ENCODE measurements at regions not wholly inside any gene's neighbourhood (a gene's known extent, or its start where the extent isn't known, plus 50 kb on each side); places are given as distances from the start of the nearest gene placed in this dataset.
"Not testable (repeated sequence)": the region's sequence is repeated elsewhere in the genome, so short reads cannot be mapped to it uniquely, and the experiment has no call there.

- Histone ChIP-seq H3K27ac (no peak overlapping the region), H3K4me1 (no peaks in the 10 kb centered on the region), H3K36me3 (no peaks in the 10 kb centered on the region), H3K27me3 (peaks cover 0 to 4% (median 0%) of the 10 kb centered on the region in 9 donors), H3K4me3 (no peak overlapping the region), H3K9me3 (peaks cover 0 to 17% (median 0%) of the 10 kb centered on the region in 12 donors)
- intact Hi-C loops (cut with DNase I): no loop called here
- WGBS, 4 donors: 60 to 70% (median 66%) methylated on average over 9 of the region's 9 CpGs
- no peak for ATAC-seq
- DNase-seq: no peak
- no peak for TF ChIP-seq CTCF (IDR thresholded peaks at IDR 0.05)
- no peak for TF ChIP-seq POLR2A (IDR thresholded peaks at IDR 0.05)
Measured at GRCh38 chr15:96645796-96646195, 315.3 kb downstream of the NR2F2 start.

GRCh38 chr15:96648866-96649265, 318.4 kb downstream of the NR2F2 start:
- no peak overlapping the region for H3K4me3 ChIP-seq
- intact Hi-C loops (cut with DNase I): no loop called here
- H3K36me3 ChIP-seq: no peaks in the 10 kb centered on the region
- no peaks in the 10 kb centered on the region for H3K4me1 ChIP-seq
- peaks cover 0 to under 1% (median 0%) of the 10 kb centered on the region in 12 donors for H3K9me3 ChIP-seq
- TF ChIP-seq CTCF (IDR thresholded peaks at IDR 0.05) (no peak), POLR2A (IDR thresholded peaks at IDR 0.05) (no peak)
- DNase-seq: no peak
- H3K27me3 ChIP-seq: peaks cover 0 to 4% (median 0%) of the 10 kb centered on the region in 9 donors
- 81 to 88% (median 85%) methylated on average over 9 of the region's 9 CpGs for WGBS, 4 donors
- ATAC-seq: no peak
- H3K27ac ChIP-seq: no peak overlapping the region

GRCh38 chr15:96657096-96657495, 326.6 kb downstream of the NR2F2 start:
- Histone ChIP-seq H3K27me3 (no peaks in the 10 kb centered on the region), H3K4me1 (no peaks in the 10 kb centered on the region), H3K9me3 (no peaks in the 10 kb centered on the region), H3K4me3 (no peak overlapping the region), H3K27ac (no peak overlapping the region), H3K36me3 (no peaks in the 10 kb centered on the region)
- ATAC-seq (no peak), DNase-seq (no peak)
- WGBS, 4 donors: 52 to 58% (median 56%) methylated on average over 1 of the region's 1 CpG
- intact Hi-C loops (cut with DNase I): no loop called here
- TF ChIP-seq POLR2A (IDR thresholded peaks at IDR 0.05) (no peak), CTCF (IDR thresholded peaks at IDR 0.05) (no peak)

GRCh38 chr15:96666979-96667378, 336.5 kb downstream of the NR2F2 start:
- H3K4me1 ChIP-seq; H3K9me3 ChIP-seq; H3K27me3 ChIP-seq; H3K27ac ChIP-seq; H3K4me3 ChIP-seq; H3K36me3 ChIP-seq; DNase-seq; ATAC-seq; intact Hi-C loops (cut with DNase I): not testable (repeated sequence)
- WGBS, 4 donors: 86 to 94% (median 88%) methylated on average over 3 of the region's 3 CpGs

GRCh38 chr15:96670389-96670788, 339.9 kb downstream of the NR2F2 start:
- no peaks in the 10 kb centered on the region for H3K27me3 ChIP-seq
- H3K4me1 ChIP-seq: no peaks in the 10 kb centered on the region
- WGBS, 4 donors: 66 to 72% (median 69%) methylated on average over 5 of the region's 5 CpGs
- DNase-seq (no peak), ATAC-seq (no peak)
- no peaks in the 10 kb centered on the region for H3K9me3 ChIP-seq
- H3K4me3 ChIP-seq: no peak overlapping the region
- TF ChIP-seq CTCF (IDR thresholded peaks at IDR 0.05): no peak
- TF ChIP-seq POLR2A (IDR thresholded peaks at IDR 0.05): no peak
- H3K27ac ChIP-seq: no peak overlapping the region
- no peaks in the 10 kb centered on the region for H3K36me3 ChIP-seq
- intact Hi-C loops (cut with DNase I): no loop called here

Data from heart left ventricle (tissue), 16 donors.